KMS-11 (cell line): ENCODE measurements at regions not wholly inside any gene's neighbourhood (a gene's known extent, or its start where the extent isn't known, plus 50 kb on each side); places are given as distances from the start of the nearest gene placed in this dataset.

Source experiments
- H2AFZ ChIP-seq: fragments of 200-600 bp; sonication (generic); 2 replicates; pipeline ENCODE4 v1.6.1; 2016; ENCODE audit warnings: antibody characterized with exemption, mixed run types, low read depth
- H3K27ac ChIP-seq: fragments of 200-600 bp; sonication (generic); 2 replicates; pipeline ENCODE4 v1.6.1; 2016; ENCODE audit warnings: mild to moderate bottlenecking, mixed run types
- H3K27me3 ChIP-seq: fragments of 200-600 bp; sonication (generic); 2 replicates; pipeline ENCODE4 v1.6.1; 2017; ENCODE audit warnings: mild to moderate bottlenecking, low read depth, mixed run types, moderate library complexity; ENCODE audit not compliant: insufficient read depth
- H3K36me3 ChIP-seq: fragments of 200-600 bp; sonication (generic); 2 replicates; pipeline ENCODE4 v1.6.1; 2017; ENCODE audit warnings: mild to moderate bottlenecking, mixed run types; ENCODE audit not compliant: insufficient read depth
- H3K4me1 ChIP-seq: fragments of 200-600 bp; sonication (generic); 2 replicates; pipeline ENCODE4 v1.6.1; 2016; ENCODE audit warnings: mild to moderate bottlenecking, low read depth, mixed run types; ENCODE audit not compliant: poor library complexity, severe bottlenecking
- H3K4me2 ChIP-seq: fragments of 200-600 bp; sonication (generic); 2 replicates; pipeline ENCODE4 v1.7.0; 2016; ENCODE audit warnings: mild to moderate bottlenecking, mixed run types
- H3K4me3 ChIP-seq: fragments of 200-600 bp; sonication (generic); IDR thresholded peaks from 2 replicates; pipeline ENCODE4 v1.6.1; 2017; ENCODE audit warnings: low read depth, low read length, mixed read lengths; ENCODE audit not compliant: insufficient read depth
- H3K79me2 ChIP-seq: fragments of 200-600 bp; sonication (generic); 2 replicates; pipeline ENCODE4 v1.6.1; 2016; ENCODE audit warnings: low read depth, mixed run types; ENCODE audit not compliant: insufficient read depth
- H3K9ac ChIP-seq: fragments of 200-600 bp; sonication (generic); 2 replicates; pipeline ENCODE4 v1.6.1; 2016; ENCODE audit warnings: mild to moderate bottlenecking, mixed run types
- H4K20me1 ChIP-seq: fragments of 200-600 bp; sonication (generic); 2 replicates; pipeline ENCODE4 v1.6.1; 2016; ENCODE audit warnings: mild to moderate bottlenecking, mixed run types; ENCODE audit not compliant: insufficient read depth
- CTCF ChIP-seq: fragments of 200-600 bp; sonication (generic); conservative IDR thresholded peaks from 2 replicates; pipeline ENCODE4 v1.6.1; 2017; ENCODE audit warnings: low read depth, mild to moderate bottlenecking, antibody characterized with exemption, low read length, moderate library complexity, mixed read lengths

DNA sequence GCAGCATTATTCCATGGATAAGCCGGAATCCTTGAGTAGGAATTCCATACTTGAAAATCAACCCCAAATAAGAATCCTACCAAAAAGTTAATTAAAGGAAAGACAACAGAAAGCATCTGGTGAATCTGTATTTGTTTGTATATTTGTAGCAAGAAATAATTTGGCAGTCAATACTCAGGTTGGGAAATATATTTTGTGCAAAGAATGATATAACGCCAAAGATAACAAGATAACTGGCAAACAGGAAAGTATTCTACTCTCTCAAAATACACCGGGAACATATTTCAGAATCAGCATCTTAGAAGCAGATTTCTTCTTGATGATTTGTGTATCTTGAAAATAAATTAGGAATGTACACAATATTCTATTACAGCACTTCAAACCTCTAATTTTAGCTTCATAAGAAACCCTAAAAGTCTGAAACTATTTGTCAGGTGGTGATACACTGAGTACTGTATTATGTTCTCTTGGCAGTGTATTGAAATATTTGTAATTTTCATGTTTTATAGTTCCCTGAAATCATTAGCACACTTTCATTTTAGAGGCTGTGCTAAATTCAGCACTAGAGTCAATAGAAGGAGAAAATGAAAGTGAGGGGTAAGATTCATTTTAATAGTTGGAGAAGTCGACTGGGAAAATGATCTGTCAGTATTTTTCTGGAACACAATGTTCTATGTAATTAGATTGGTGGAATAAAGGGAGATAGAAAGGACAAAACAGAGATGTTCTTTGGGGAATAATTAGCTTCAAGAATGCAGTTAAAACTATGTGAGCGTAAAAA, 879.7 kb upstream of the GJE1 start:
- Histone ChIP-seq H3K27me3 (no peaks in the 10 kb centered on the region), H4K20me1 (no peaks in the 10 kb centered on the region), H3K79me2 (no peaks in the 10 kb centered on the region), H3K36me3 (no peaks in the 10 kb centered on the region), H3K4me1 (peaks cover 4% of the 10 kb centered on the region), H3K9ac (no peak overlapping the region), H2AFZ (no peak overlapping the region), H3K27ac (no peak overlapping the region), H3K4me2 (no peak overlapping the region), H3K4me3 (no peak overlapping the region)
- TF ChIP-seq CTCF: no peak

GRCh38 chr6:141251286-141251685, 881.4 kb upstream of the GJE1 start:
- Histone ChIP-seq H2AFZ (no peak overlapping the region), H3K4me1 (peaks cover 5% of the 10 kb centered on the region), H4K20me1 (no peaks in the 10 kb centered on the region), H3K36me3 (no peaks in the 10 kb centered on the region), H3K4me3 (no peak overlapping the region), H3K27ac (no peak overlapping the region), H3K9ac (no peak overlapping the region), H3K27me3 (no peaks in the 10 kb centered on the region), H3K79me2 (no peaks in the 10 kb centered on the region), H3K4me2 (no peak overlapping the region)
- no peak for TF ChIP-seq CTCF

DNA sequence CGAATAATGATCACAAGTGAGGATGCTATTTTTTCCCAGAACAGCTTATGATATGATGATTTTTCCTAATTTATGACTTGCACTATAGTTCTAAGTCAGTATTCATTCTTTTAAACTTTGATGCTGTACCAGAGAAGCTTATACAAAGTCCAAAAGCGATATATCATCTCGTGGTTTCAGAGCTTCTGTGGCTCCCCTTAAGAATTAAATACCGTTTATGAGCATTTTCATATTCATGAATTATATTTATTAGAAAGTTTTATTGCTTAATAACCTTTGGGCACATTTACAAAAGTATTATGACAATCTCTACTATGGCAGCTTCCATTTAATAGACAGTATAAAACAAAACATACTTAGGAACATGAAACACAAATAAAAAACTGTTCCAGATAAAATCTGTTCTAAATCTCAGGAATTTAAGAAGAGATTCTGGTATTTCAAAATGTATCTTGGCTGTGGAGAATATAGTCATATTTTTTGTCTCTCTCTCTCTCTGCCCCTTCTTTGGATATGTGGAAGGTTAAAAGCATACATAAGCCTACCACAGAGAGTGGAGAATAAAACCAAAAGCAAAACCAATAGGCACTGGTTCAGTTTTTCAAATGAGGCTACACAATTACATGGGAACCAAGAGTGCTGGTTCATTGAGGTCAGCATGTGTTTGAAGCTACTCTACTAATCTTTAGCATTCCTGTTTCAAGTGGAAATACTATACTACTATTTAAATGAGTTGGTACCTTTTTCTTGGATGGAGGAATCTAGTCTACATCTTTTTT, 884.5 kb upstream of the GJE1 start:
- no peak overlapping the region for H3K4me2 ChIP-seq
- H3K79me2 ChIP-seq: no peaks in the 10 kb centered on the region
- H4K20me1 ChIP-seq: no peaks in the 10 kb centered on the region
- no peak overlapping the region for H3K4me3 ChIP-seq
- peaks cover 5% of the 10 kb centered on the region for H3K4me1 ChIP-seq
- TF ChIP-seq CTCF: no peak
- H2AFZ ChIP-seq: no peak overlapping the region
- H3K36me3 ChIP-seq: no peaks in the 10 kb centered on the region
- no peak overlapping the region for H3K27ac ChIP-seq
- H3K27me3 ChIP-seq: no peaks in the 10 kb centered on the region
- no peak overlapping the region for H3K9ac ChIP-seq

- Histone ChIP-seq H4K20me1 (no peaks in the 10 kb centered on the region), H3K4me3 (no peak overlapping the region), H3K4me1 (peaks cover 5% of the 10 kb centered on the region), H3K9ac (no peak overlapping the region), H3K27me3 (no peaks in the 10 kb centered on the region), H3K36me3 (no peaks in the 10 kb centered on the region), H3K79me2 (no peaks in the 10 kb centered on the region), H2AFZ (no peak overlapping the region), H3K4me2 (no peak overlapping the region), H3K27ac (no peak overlapping the region)
- no peak for TF ChIP-seq CTCF
Observed at GRCh38 chr6:141244366-141244765, 888.4 kb upstream of the GJE1 start.
